ENCODE measurements at regions not wholly inside any gene's neighbourhood (a gene's known extent, or its start where the extent isn't known, plus 50 kb on each side); places are given as distances from the start of the nearest gene placed in this dataset.

- no peaks in the 10 kb centered on the region for H4K20me1 ChIP-seq (ENCODE audit: control insufficient read depth, insufficient read depth, low read length, poor library complexity, severe bottlenecking)
- H3K4me1 Mint-ChIP-seq, result no peaks in the 10 kb centered on the region
- no peak for TF ChIP-seq CTCF (IDR thresholded peaks at IDR 0.05)
- TF ChIP-seq EZH2 (IDR thresholded peaks at IDR 0.05; ENCODE audit: borderline replicate concordance, insufficient read depth, low read depth, low read length, poor library complexity, severe bottlenecking), result no peak
- intact Hi-C loops (cut with micrococcal nuclease), result no loop called here
- no CpG with 5 or more reads among the region's 4 CpGs for WGBS (ENCODE audit: insufficient coverage)
- no peaks in the 10 kb centered on the region for H3K36me3 ChIP-seq (replicated peaks in 1 of 2; ENCODE audit: control extremely low read depth in 1 of 2, control insufficient read depth in 1 of 2, extremely low read depth in 1 of 2, insufficient read depth in 2 of 2, low read length in 1 of 2)
- no peak for DNase-seq
- H3K9me3 Mint-ChIP-seq (ENCODE audit: insufficient read depth), result peaks cover 12% of the 10 kb centered on the region
- H3K4me3 ChIP-seq (ENCODE audit: control extremely low read depth in 1 of 5, extremely low read depth in 1 of 5, insufficient read depth in 1 of 5, low read depth in 2 of 5, low read length in 4 of 5), result no peak overlapping the region
- no peak overlapping the region for H2AFZ ChIP-seq (ENCODE audit: insufficient read depth, low read depth, low read length, poor library complexity, severe bottlenecking)
- H3K79me2 ChIP-seq (ENCODE audit: control insufficient read depth, insufficient read depth, low read length), result no peaks in the 10 kb centered on the region
- no peak for ATAC-seq (ENCODE audit: low read depth)
- no peaks in the 10 kb centered on the region for H3K27me3 Mint-ChIP-seq
- ChIA-PET POLR2A (no interaction called here), CTCF (no interaction called here)
- no peak overlapping the region for H3K9ac ChIP-seq (ENCODE audit: low read length)
- no peaks in the 10 kb centered on the region for H3K27me3 ChIP-seq (replicated peaks in 1 of 4; ENCODE audit: control extremely low read depth in 1 of 4, control insufficient read depth in 3 of 4, insufficient read depth in 4 of 4, low read length in 3 of 4)
- no peak overlapping the region for H3K27ac ChIP-seq (ENCODE audit: low read length in 2 of 2)
- no peaks in the 10 kb centered on the region for H3K4me1 ChIP-seq (ENCODE audit: control insufficient read depth in 2 of 2, insufficient read depth in 2 of 2, low read length in 2 of 2)
- no peaks in the 10 kb centered on the region for H3K9me3 ChIP-seq (ENCODE audit: control extremely low read depth in 1 of 3, control insufficient read depth in 2 of 3, insufficient read depth in 1 of 3, low read length in 2 of 3)
- no peak overlapping the region for H3K4me2 ChIP-seq (replicated peaks; ENCODE audit: low read depth, low read length, poor library complexity, severe bottlenecking)
- no peak overlapping the region for H3K27ac Mint-ChIP-seq
- H3K4me3 Mint-ChIP-seq, result no peak overlapping the region
Observed at GRCh38 chr13:83470133-83470797, 412.0 kb downstream of the SLITRK1 start.

GRCh38 chr13:83453723-83454122 is 428.6 kb downstream of the SLITRK1 start:
- Histone ChIP-seq H4K20me1 (ENCODE audit: control insufficient read depth, insufficient read depth, low read length, poor library complexity, severe bottlenecking) (no peaks in the 10 kb centered on the region), H3K9ac (ENCODE audit: low read length) (no peak overlapping the region), H3K4me1 (ENCODE audit: control insufficient read depth in 2 of 2, insufficient read depth in 2 of 2, low read length in 2 of 2) (no peaks in the 10 kb centered on the region), H3K27ac (ENCODE audit: low read length in 2 of 2) (no peak overlapping the region), H3K4me3 (ENCODE audit: control extremely low read depth in 1 of 5, extremely low read depth in 1 of 5, insufficient read depth in 1 of 5, low read depth in 2 of 5, low read length in 4 of 5) (no peak overlapping the region), H3K36me3 (replicated peaks in 1 of 2; ENCODE audit: control extremely low read depth in 1 of 2, control insufficient read depth in 1 of 2, extremely low read depth in 1 of 2, insufficient read depth in 2 of 2, low read length in 1 of 2) (no peaks in the 10 kb centered on the region), H3K79me2 (ENCODE audit: control insufficient read depth, insufficient read depth, low read length) (no peaks in the 10 kb centered on the region), H2AFZ (ENCODE audit: insufficient read depth, low read depth, low read length, poor library complexity, severe bottlenecking) (no peak overlapping the region), H3K4me2 (replicated peaks; ENCODE audit: low read depth, low read length, poor library complexity, severe bottlenecking) (no peak overlapping the region), H3K27me3 (replicated peaks in 1 of 4; ENCODE audit: control extremely low read depth in 1 of 4, control insufficient read depth in 3 of 4, insufficient read depth in 4 of 4, low read length in 3 of 4) (no peaks in the 10 kb centered on the region), H3K9me3 (ENCODE audit: control extremely low read depth in 1 of 3, control insufficient read depth in 2 of 3, insufficient read depth in 1 of 3, low read length in 2 of 3) (peaks cover 0 to 20% (median 0%) of the 10 kb centered on the region in 3 donors)
- intact Hi-C loops (cut with micrococcal nuclease), result no loop called here
- POLR2A ChIA-PET, result no interaction called here
- no peak for TF ChIP-seq EZH2 (IDR thresholded peaks at IDR 0.05; ENCODE audit: borderline replicate concordance, insufficient read depth, low read depth, low read length, poor library complexity, severe bottlenecking)
- TF ChIP-seq CTCF (IDR thresholded peaks at IDR 0.05), result no peak
- Mint-ChIP-seq H3K27me3 (no peaks in the 10 kb centered on the region), H3K4me1 (no peaks in the 10 kb centered on the region), H3K27ac (no peak overlapping the region), H3K4me3 (no peak overlapping the region), H3K9me3 (ENCODE audit: insufficient read depth) (no peaks in the 10 kb centered on the region)
- CTCF ChIA-PET, result no interaction called here
- 93% methylated on average over 7 of the region's 11 CpGs for WGBS (ENCODE audit: insufficient coverage)
- DNase-seq, result no peak
- no peak for ATAC-seq (ENCODE audit: low read depth)
